ENCODE measurements at regions not wholly inside any gene's neighbourhood (a gene's known extent, or its start where the extent isn't known, plus 50 kb on each side); places are given as distances from the start of the nearest gene placed in this dataset.

GRCh38 chr20:6616421-6616820, 151.1 kb upstream of the BMP2 start:
- Histone ChIP-seq H3K36me3 (no peaks in the 10 kb centered on the region), H3K27me3 (no peaks in the 10 kb centered on the region), H3K4me1 (no peaks in the 10 kb centered on the region), H3K4me3 (no peak overlapping the region), H3K27ac (no peak overlapping the region), H3K9me3 (no peaks in the 10 kb centered on the region)
- WGBS, result 70% methylated on average over 1 of the region's 1 CpG
- TF ChIP-seq POLR2AphosphoS5 (IDR thresholded peaks at IDR 0.05) (no peak), EP300 (IDR thresholded peaks at IDR 0.05) (no peak), CTCF (IDR thresholded peaks at IDR 0.05) (no peak), POLR2A (IDR thresholded peaks at IDR 0.05) (no peak)
- no peak for DNase-seq (ENCODE audit: low spot score in 2 of 2)

GRCh38 chr20:6614836-6615235, 152.7 kb upstream of the BMP2 start:
- Histone ChIP-seq H3K27ac (no peak overlapping the region), H3K27me3 (no peaks in the 10 kb centered on the region), H3K36me3 (no peaks in the 10 kb centered on the region), H3K4me3 (no peak overlapping the region), H3K9me3 (no peaks in the 10 kb centered on the region), H3K4me1 (no peaks in the 10 kb centered on the region)
- WGBS, result 78% methylated on average over 1 of the region's 1 CpG
- no peak for TF ChIP-seq POLR2A (IDR thresholded peaks at IDR 0.05)
- TF ChIP-seq POLR2AphosphoS5 (IDR thresholded peaks at IDR 0.05), result no peak
- TF ChIP-seq EP300 (IDR thresholded peaks at IDR 0.05), result no peak
- no peak for TF ChIP-seq CTCF (IDR thresholded peaks at IDR 0.05)
- DNase-seq (ENCODE audit: low spot score in 2 of 2), result no peak

DNA sequence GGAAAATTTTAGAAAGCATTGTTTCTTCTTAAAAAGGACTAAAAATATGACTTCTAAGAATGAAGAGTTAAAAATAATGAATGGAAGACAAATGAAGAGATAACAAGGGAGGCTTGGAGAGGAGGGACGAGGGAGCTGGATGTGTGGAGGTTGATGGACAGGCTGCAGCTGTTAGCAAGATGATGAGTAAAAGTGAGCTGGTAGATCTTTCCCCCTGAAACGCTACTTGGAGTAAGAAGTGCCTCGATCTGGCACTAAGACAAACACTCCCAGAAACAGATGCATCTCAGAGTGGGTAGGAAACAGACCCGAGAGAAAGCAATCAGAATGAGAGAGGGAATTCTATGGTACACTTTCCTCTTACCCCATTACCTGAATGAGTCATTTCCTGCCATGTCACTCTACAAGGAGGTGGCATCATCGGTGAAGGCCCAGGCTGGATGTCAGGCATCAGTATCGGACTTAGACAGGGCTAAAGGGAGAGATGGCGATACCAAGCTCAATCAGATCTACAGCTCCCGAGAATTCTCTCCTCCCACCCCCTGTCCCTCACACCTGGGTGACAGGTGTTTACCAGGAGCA, 154.1 kb upstream of the BMP2 start:
- Histone ChIP-seq H3K9me3 (no peaks in the 10 kb centered on the region), H3K27ac (no peak overlapping the region), H3K36me3 (no peaks in the 10 kb centered on the region), H3K4me1 (no peaks in the 10 kb centered on the region), H3K27me3 (no peaks in the 10 kb centered on the region), H3K4me3 (no peak overlapping the region)
- 64% methylated on average over 8 of the region's 8 CpGs for WGBS
- TF ChIP-seq POLR2A (IDR thresholded peaks at IDR 0.05), result no peak
- no peak for TF ChIP-seq EP300 (IDR thresholded peaks at IDR 0.05)
- no peak for TF ChIP-seq POLR2AphosphoS5 (IDR thresholded peaks at IDR 0.05)
- TF ChIP-seq CTCF (IDR thresholded peaks at IDR 0.05), result no peak
- no peak for DNase-seq (ENCODE audit: low spot score in 2 of 2)

DNA sequence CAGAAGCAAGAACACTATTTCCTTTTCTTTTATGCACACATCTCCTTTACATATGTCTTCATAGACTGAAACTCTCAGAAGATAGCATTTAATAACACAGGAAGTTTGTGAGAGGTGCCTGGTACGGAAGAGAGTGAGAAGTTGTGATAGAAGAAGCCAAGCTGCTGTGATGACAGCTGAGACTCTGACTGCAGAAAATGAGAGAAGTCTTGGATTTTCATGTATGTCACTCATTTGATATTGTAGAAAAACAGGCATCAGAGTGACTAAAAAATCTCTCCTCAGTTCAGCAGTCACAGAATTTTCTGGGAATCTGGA, 154.9 kb upstream of the BMP2 start:
- Histone ChIP-seq H3K4me3 (no peak overlapping the region), H3K4me1 (no peaks in the 10 kb centered on the region), H3K27ac (no peak overlapping the region), H3K36me3 (no peaks in the 10 kb centered on the region), H3K27me3 (no peaks in the 10 kb centered on the region), H3K9me3 (no peaks in the 10 kb centered on the region)
- DNase-seq (ENCODE audit: low spot score in 2 of 2), result no peak
- no peak for TF ChIP-seq CTCF (IDR thresholded peaks at IDR 0.05)
- TF ChIP-seq EP300 (IDR thresholded peaks at IDR 0.05), result no peak
- no peak for TF ChIP-seq POLR2A (IDR thresholded peaks at IDR 0.05)
- TF ChIP-seq POLR2AphosphoS5 (IDR thresholded peaks at IDR 0.05), result no peak
- WGBS, result 77% methylated on average over 1 of the region's 1 CpG

GRCh38 chr20:6611911-6612605, 155.4 kb upstream of the BMP2 start:
- Histone ChIP-seq H3K36me3 (no peaks in the 10 kb centered on the region), H3K27me3 (no peaks in the 10 kb centered on the region), H3K4me3 (no peak overlapping the region), H3K4me1 (no peaks in the 10 kb centered on the region), H3K27ac (no peak overlapping the region), H3K9me3 (no peaks in the 10 kb centered on the region)
- no peak for DNase-seq (ENCODE audit: low spot score in 2 of 2)
- TF ChIP-seq POLR2AphosphoS5 (IDR thresholded peaks at IDR 0.05), result no peak
- TF ChIP-seq CTCF (IDR thresholded peaks at IDR 0.05), result no peak
- no peak for TF ChIP-seq EP300 (IDR thresholded peaks at IDR 0.05)
- no peak for TF ChIP-seq POLR2A (IDR thresholded peaks at IDR 0.05)
- 98% methylated on average over 2 of the region's 2 CpGs for WGBS

Measured in suprapubic skin (tissue), 4 donors.